ENCODE measurements at regions not wholly inside any gene's neighbourhood (a gene's known extent, or its start where the extent isn't known, plus 50 kb on each side); places are given as distances from the start of the nearest gene placed in this dataset.
"Not testable (repeated sequence)": the region's sequence is repeated elsewhere in the genome, so short reads cannot be mapped to it uniquely, and the experiment has no call there.

- not testable (repeated sequence) for DNase-seq (ENCODE audit: extremely low spot score); H3K4me3 ChIP-seq (ENCODE audit: low read depth, low read length); H3K36me3 ChIP-seq (ENCODE audit: insufficient read depth); H3K4me1 ChIP-seq (ENCODE audit: insufficient read depth); H3K27ac ChIP-seq (ENCODE audit: low read depth)
Observed at GRCh38 chr14:106192701-106193100, 666.3 kb downstream of the TMEM121 start.

- H3K27ac ChIP-seq (ENCODE audit: low read depth); H3K36me3 ChIP-seq (ENCODE audit: insufficient read depth); DNase-seq (ENCODE audit: extremely low spot score); H3K4me1 ChIP-seq (ENCODE audit: insufficient read depth); H3K4me3 ChIP-seq (ENCODE audit: low read depth, low read length): not testable (repeated sequence)
- 56% methylated on average over 7 of the region's 7 CpGs for WGBS
Observed at GRCh38 chr14:106196459-106196858, 670.1 kb downstream of the TMEM121 start.

- not testable (repeated sequence) for H3K36me3 ChIP-seq (ENCODE audit: insufficient read depth); H3K4me3 ChIP-seq (ENCODE audit: low read depth, low read length); H3K27ac ChIP-seq (ENCODE audit: low read depth); DNase-seq (ENCODE audit: extremely low spot score); H3K4me1 ChIP-seq (ENCODE audit: insufficient read depth)
- WGBS, result 57% methylated on average over 4 of the region's 4 CpGs
Observed at GRCh38 chr14:106197264-106197663, 670.9 kb downstream of the TMEM121 start.

GRCh38 chr14:106199097-106199496, 672.7 kb downstream of the TMEM121 start:
- Histone ChIP-seq H3K4me3 (ENCODE audit: low read depth, low read length) (no peak overlapping the region), H3K27ac (ENCODE audit: low read depth) (no peak overlapping the region), H3K36me3 (ENCODE audit: insufficient read depth) (no peaks in the 10 kb centered on the region), H3K4me1 (ENCODE audit: insufficient read depth) (no peaks in the 10 kb centered on the region)
- 74% methylated on average over 12 of the region's 12 CpGs for WGBS
- no peak for DNase-seq (ENCODE audit: extremely low spot score)

- Histone ChIP-seq H3K4me1 (ENCODE audit: insufficient read depth) (no peaks in the 10 kb centered on the region), H3K4me3 (ENCODE audit: low read depth, low read length) (no peak overlapping the region), H3K27ac (ENCODE audit: low read depth) (no peak overlapping the region), H3K36me3 (ENCODE audit: insufficient read depth) (no peaks in the 10 kb centered on the region)
- DNase-seq (ENCODE audit: extremely low spot score), result no peak
- 85% methylated on average over 25 of the region's 25 CpGs for WGBS
Observed at GRCh38 chr14:106200541-106201315, 674.3 kb downstream of the TMEM121 start.

- Histone ChIP-seq H3K27ac (ENCODE audit: low read depth) (no peak overlapping the region), H3K4me3 (ENCODE audit: low read depth, low read length) (no peak overlapping the region), H3K4me1 (ENCODE audit: insufficient read depth) (no peaks in the 10 kb centered on the region), H3K36me3 (ENCODE audit: insufficient read depth) (no peaks in the 10 kb centered on the region)
- WGBS, result 60% methylated on average over 2 of the region's 2 CpGs
- no peak for DNase-seq (ENCODE audit: extremely low spot score)
Observed at GRCh38 chr14:106201376-106201775, 675.0 kb downstream of the TMEM121 start.

- Histone ChIP-seq H3K27ac (ENCODE audit: low read depth) (no peak overlapping the region), H3K4me1 (ENCODE audit: insufficient read depth) (no peaks in the 10 kb centered on the region), H3K36me3 (ENCODE audit: insufficient read depth) (no peaks in the 10 kb centered on the region), H3K4me3 (ENCODE audit: low read depth, low read length) (no peak overlapping the region)
- WGBS, result 79% methylated on average over 9 of the region's 9 CpGs
- DNase-seq (ENCODE audit: extremely low spot score), result no peak
Observed at GRCh38 chr14:106203438-106203837, 677.1 kb downstream of the TMEM121 start.

GRCh38 chr14:106204063-106204462, 677.7 kb downstream of the TMEM121 start:
- WGBS, result 85% methylated on average over 18 of the region's 18 CpGs
- no peak overlapping the region for H3K27ac ChIP-seq (ENCODE audit: low read depth)
- H3K36me3 ChIP-seq (ENCODE audit: insufficient read depth), result no peaks in the 10 kb centered on the region
- DNase-seq (ENCODE audit: extremely low spot score), result no peak
- H3K4me1 ChIP-seq (ENCODE audit: insufficient read depth), result no peaks in the 10 kb centered on the region
- no peak overlapping the region for H3K4me3 ChIP-seq (ENCODE audit: low read depth, low read length)

GRCh38 chr14:106207316-106207715, 680.9 kb downstream of the TMEM121 start:
- no peaks in the 10 kb centered on the region for H3K36me3 ChIP-seq (ENCODE audit: insufficient read depth)
- 48% methylated on average over 1 of the region's 1 CpG for WGBS
- no peak overlapping the region for H3K4me3 ChIP-seq (ENCODE audit: low read depth, low read length)
- H3K4me1 ChIP-seq (ENCODE audit: insufficient read depth), result no peaks in the 10 kb centered on the region
- no peak for DNase-seq (ENCODE audit: extremely low spot score)
- H3K27ac ChIP-seq (ENCODE audit: low read depth), result no peak overlapping the region

GRCh38 chr14:106208794-106209193, 682.4 kb downstream of the TMEM121 start:
- Histone ChIP-seq H3K4me3 (ENCODE audit: low read depth, low read length) (no peak overlapping the region), H3K27ac (ENCODE audit: low read depth) (no peak overlapping the region), H3K4me1 (ENCODE audit: insufficient read depth) (no peaks in the 10 kb centered on the region), H3K36me3 (ENCODE audit: insufficient read depth) (no peaks in the 10 kb centered on the region)
- DNase-seq (ENCODE audit: extremely low spot score), result no peak
- 35% methylated on average over 2 of the region's 2 CpGs for WGBS

GRCh38 chr14:106209755-106210154, 683.4 kb downstream of the TMEM121 start:
- no peak for DNase-seq (ENCODE audit: extremely low spot score)
- H3K36me3 ChIP-seq (ENCODE audit: insufficient read depth), result no peaks in the 10 kb centered on the region
- H3K4me3 ChIP-seq (ENCODE audit: low read depth, low read length), result no peak overlapping the region
- 61% methylated on average over 7 of the region's 7 CpGs for WGBS
- H3K27ac ChIP-seq (ENCODE audit: low read depth), result no peak overlapping the region
- no peaks in the 10 kb centered on the region for H3K4me1 ChIP-seq (ENCODE audit: insufficient read depth)

GRCh38 chr14:106210650-106211049, 684.3 kb downstream of the TMEM121 start:
- H3K4me3 ChIP-seq (ENCODE audit: low read depth, low read length), result no peak overlapping the region
- no peaks in the 10 kb centered on the region for H3K4me1 ChIP-seq (ENCODE audit: insufficient read depth)
- H3K27ac ChIP-seq (ENCODE audit: low read depth), result no peak overlapping the region
- no peaks in the 10 kb centered on the region for H3K36me3 ChIP-seq (ENCODE audit: insufficient read depth)
- WGBS, result 48% methylated on average over 7 of the region's 7 CpGs
- no peak for DNase-seq (ENCODE audit: extremely low spot score)

GRCh38 chr14:106211334-106211900, 685.0 kb downstream of the TMEM121 start:
- 45% methylated on average over 7 of the region's 7 CpGs for WGBS
- no peak overlapping the region for H3K4me3 ChIP-seq (ENCODE audit: low read depth, low read length)
- DNase-seq (ENCODE audit: extremely low spot score), result no peak
- no peak overlapping the region for H3K27ac ChIP-seq (ENCODE audit: low read depth)
- H3K36me3 ChIP-seq (ENCODE audit: insufficient read depth), result no peaks in the 10 kb centered on the region
- H3K4me1 ChIP-seq (ENCODE audit: insufficient read depth), result no peaks in the 10 kb centered on the region

GRCh38 chr14:106215229-106215628, 688.8 kb downstream of the TMEM121 start:
- H3K4me3 ChIP-seq (ENCODE audit: low read depth, low read length), result no peak overlapping the region
- 22% methylated on average over 2 of the region's 2 CpGs for WGBS
- H3K36me3 ChIP-seq (ENCODE audit: insufficient read depth), result no peaks in the 10 kb centered on the region

More at GRCh38 chr14:106215229-106215628, 688.8 kb downstream of the TMEM121 start:
- Histone ChIP-seq H3K4me1 (ENCODE audit: insufficient read depth) (no peaks in the 10 kb centered on the region), H3K27ac (ENCODE audit: low read depth) (no peak overlapping the region)
- DNase-seq (ENCODE audit: extremely low spot score), result no peak

All from urinary bladder (tissue), 3 donors.